Gastrocnemius medialis (tissue), 4 donors: ENCODE measurements at regions not wholly inside any gene's neighbourhood (a gene's known extent, or its start where the extent isn't known, plus 50 kb on each side); places are given as distances from the start of the nearest gene placed in this dataset.

Experiments used
- ATAC-seq, 2 donors: fragments of 150-250 bp; one replicate each; pipeline ENCODE4 v1.9.1; 2016
- DNase-seq, 2 donors: peaks; one replicate each; pipeline ENCODE4 v3.0.0-alpha.2; 2019
- H3K27ac ChIP-seq, 4 donors: fragments of 200-600 bp; sonication (generic); 1 replicate in 1 of 4; 2 replicates in 3 of 4; pipeline ENCODE4 v1.5.1; 2016 to 2018; ENCODE audit warnings: mild to moderate bottlenecking in 2 of 4, moderate library complexity in 1 of 4
- H3K27me3 ChIP-seq, 3 donors: fragments of 200-600 bp; sonication (generic) in 2 of 3; 1 replicate in 1 of 3; 2 replicates in 2 of 3; pipeline versions ENCODE4 v1.5.1 to v1.6.0; 2016 to 2019; ENCODE audit warnings: mild to moderate bottlenecking in 1 of 3, moderate library complexity in 1 of 3
- H3K36me3 ChIP-seq, 2 donors: fragments of 200-600 bp; sonication (generic) in 1 of 2; one replicate each; pipeline ENCODE4 v1.5.1; 2017 to 2018
- H3K4me1 ChIP-seq, 2 donors: fragments of 200-600 bp; sonication (generic) in 1 of 2; one replicate each; pipeline ENCODE4 v1.5.1; 2016 to 2017; ENCODE audit warnings: mild to moderate bottlenecking in 2 of 2
- H3K4me3 ChIP-seq, 4 donors: fragments of 200-600 bp; sonication (generic) in 3 of 4; 1 replicate in 1 of 4; 2 replicates in 3 of 4; pipeline ENCODE4 v1.5.1; 2016 to 2019; ENCODE audit warnings: mild to moderate bottlenecking in 2 of 4
- H3K9me3 ChIP-seq, 3 donors: fragments of 200-600 bp; sonication (generic) in 2 of 3; 1 replicate in 1 of 3; 2 replicates in 2 of 3; pipeline ENCODE4 v1.5.1; 2016 to 2019
- POLR2A ChIP-seq, 2 donors: fragments of 450-650 bp; IDR thresholded peaks; one replicate each; pipeline ENCODE4 v1.6.1; 2017; ENCODE audit warnings: antibody characterized with exemption in 2 of 2, mild to moderate bottlenecking in 2 of 2, moderate library complexity in 2 of 2
- in situ Hi-C, 4 donors: fragments of 200-750 bp; cut with MboI; loops; one replicate each; pipeline versions ENCODE4 v1.15.0 to v1.8.0; 2017; ENCODE audit warnings: low sequenced_read_pairs in 4 of 4
- intact Hi-C: fragments of 100-400 bp; cut with DNase I; formaldehyde crosslinking; loops from one replicate; pipeline ENCODE4 v1.15.1; 2023; ENCODE audit warnings: low total_unique reads
- TF ChIP-seq, protein P1 (sequence below), 5 experiments: fragments of 450-650 bp in 3 of 5; fragments of 200-600 bp in 2 of 5; sonication (generic) in 2 of 5; IDR thresholded peaks in 4 of 5; conservative IDR thresholded peaks in 1 of 5; 1 replicate in 4 of 5; 2 replicates in 1 of 5; pipeline ENCODE4 v1.5.1; 2016 to 2019; ENCODE audit warnings: antibody characterized with exemption in 5 of 5, mild to moderate bottlenecking in 3 of 5, moderate library complexity in 3 of 5

DNA sequence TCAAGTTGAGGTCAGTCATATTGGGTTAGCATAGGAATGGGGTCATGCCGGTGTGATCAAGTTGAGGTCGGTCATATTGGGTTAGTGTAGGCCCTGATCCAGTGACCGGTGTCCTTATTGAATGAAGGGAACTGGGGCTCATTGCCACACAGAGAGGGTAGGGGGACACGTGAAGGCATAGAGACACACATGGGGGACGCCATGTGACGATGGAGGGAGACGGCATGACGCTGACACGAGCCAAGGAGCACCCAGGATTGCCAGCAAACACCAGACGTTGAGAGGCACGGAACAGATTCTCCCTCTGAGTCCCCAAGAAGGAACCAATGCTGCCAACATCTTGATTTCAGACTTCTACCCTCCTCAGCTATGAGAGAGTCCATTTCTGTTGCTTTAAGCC is 136.9 kb upstream of the ZBTB40 start:
- ATAC-seq (no peak), DNase-seq (no peak)
- intact Hi-C loops (no loop called here), in situ Hi-C loops (no loop called here)
- no peak for TF ChIP-seq POLR2A (IDR thresholded peaks at IDR 0.05)
- TF ChIP-seq, protein P1, sequence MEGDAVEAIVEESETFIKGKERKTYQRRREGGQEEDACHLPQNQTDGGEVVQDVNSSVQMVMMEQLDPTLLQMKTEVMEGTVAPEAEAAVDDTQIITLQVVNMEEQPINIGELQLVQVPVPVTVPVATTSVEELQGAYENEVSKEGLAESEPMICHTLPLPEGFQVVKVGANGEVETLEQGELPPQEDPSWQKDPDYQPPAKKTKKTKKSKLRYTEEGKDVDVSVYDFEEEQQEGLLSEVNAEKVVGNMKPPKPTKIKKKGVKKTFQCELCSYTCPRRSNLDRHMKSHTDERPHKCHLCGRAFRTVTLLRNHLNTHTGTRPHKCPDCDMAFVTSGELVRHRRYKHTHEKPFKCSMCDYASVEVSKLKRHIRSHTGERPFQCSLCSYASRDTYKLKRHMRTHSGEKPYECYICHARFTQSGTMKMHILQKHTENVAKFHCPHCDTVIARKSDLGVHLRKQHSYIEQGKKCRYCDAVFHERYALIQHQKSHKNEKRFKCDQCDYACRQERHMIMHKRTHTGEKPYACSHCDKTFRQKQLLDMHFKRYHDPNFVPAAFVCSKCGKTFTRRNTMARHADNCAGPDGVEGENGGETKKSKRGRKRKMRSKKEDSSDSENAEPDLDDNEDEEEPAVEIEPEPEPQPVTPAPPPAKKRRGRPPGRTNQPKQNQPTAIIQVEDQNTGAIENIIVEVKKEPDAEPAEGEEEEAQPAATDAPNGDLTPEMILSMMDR (IDR thresholded peaks at IDR 0.05 in 4 of 5, conservative IDR thresholded peaks at IDR 0.05 in 1 of 5): no peak
- no peaks in the 10 kb centered on the region for H3K9me3 ChIP-seq
- no peaks in the 10 kb centered on the region for H3K4me1 ChIP-seq
- peaks cover 0 to 16% (median 10%) of the 10 kb centered on the region in 3 donors for H3K27me3 ChIP-seq
- H3K4me3 ChIP-seq: no peak overlapping the region
- no peaks in the 10 kb centered on the region for H3K36me3 ChIP-seq
- no peak overlapping the region for H3K27ac ChIP-seq

DNA sequence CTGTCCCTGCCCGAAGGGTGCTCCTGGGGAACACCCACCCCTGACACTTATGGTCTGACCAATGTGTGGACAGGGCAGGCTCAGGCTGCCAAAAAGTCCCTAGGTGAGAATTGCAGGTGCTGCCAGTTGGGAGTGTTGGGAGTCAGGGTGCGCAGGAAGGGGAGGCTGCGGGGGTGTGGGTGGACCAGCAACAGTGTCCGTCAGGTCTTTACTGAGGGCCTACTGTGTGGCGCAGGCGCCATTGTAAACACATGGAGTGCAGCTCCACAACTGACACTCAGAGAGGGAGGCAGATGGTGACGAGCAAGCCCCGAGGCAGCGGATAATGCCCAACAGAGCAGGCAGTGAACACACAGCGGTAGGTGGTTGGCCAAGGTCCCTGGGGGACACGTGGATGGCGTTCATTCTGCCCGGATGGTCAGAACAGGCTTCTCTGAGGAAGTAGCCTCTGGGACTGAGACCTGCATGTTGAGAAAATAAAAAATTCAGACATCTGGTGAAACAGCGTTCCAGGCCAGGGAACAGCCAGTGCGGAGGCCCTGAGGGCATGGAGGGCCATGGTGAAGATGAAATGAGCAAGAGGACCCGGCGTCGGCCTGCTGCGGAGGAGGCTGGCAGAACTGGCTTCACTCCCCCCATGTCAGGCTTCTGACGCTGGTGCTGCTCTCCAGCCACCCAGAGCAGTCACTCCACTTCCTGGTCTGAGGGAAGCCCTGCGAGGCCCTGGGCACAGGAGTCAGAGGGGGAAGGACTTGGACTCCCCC is 136.2 kb upstream of the ZBTB40 start:
- Histone ChIP-seq H3K36me3 (no peaks in the 10 kb centered on the region), H3K27ac (no peak overlapping the region), H3K4me3 (no peak overlapping the region), H3K4me1 (no peaks in the 10 kb centered on the region), H3K9me3 (no peaks in the 10 kb centered on the region), H3K27me3 (peaks cover 0 to 16% (median 10%) of the 10 kb centered on the region in 3 donors)
- no peak for DNase-seq
- ATAC-seq: no peak
- TF ChIP-seq, protein P1 (IDR thresholded peaks at IDR 0.05 in 4 of 5, conservative IDR thresholded peaks at IDR 0.05 in 1 of 5): no peak
- no peak for TF ChIP-seq POLR2A (IDR thresholded peaks at IDR 0.05)
- in situ Hi-C loops (no loop called here), intact Hi-C loops (no loop called here)

- intact Hi-C loops: no loop called here
- DNase-seq: no peak
- no peaks in the 10 kb centered on the region for H3K4me1 ChIP-seq
- peaks cover 0 to 16% (median 9%) of the 10 kb centered on the region in 3 donors for H3K27me3 ChIP-seq
- no peaks in the 10 kb centered on the region for H3K9me3 ChIP-seq
- in situ Hi-C loops: no loop called here
- H3K36me3 ChIP-seq: no peaks in the 10 kb centered on the region
- ATAC-seq: no peak
- no peak overlapping the region for H3K27ac ChIP-seq
- H3K4me3 ChIP-seq: no peak overlapping the region
- TF ChIP-seq POLR2A (IDR thresholded peaks at IDR 0.05): no peak
- TF ChIP-seq, protein P1 (IDR thresholded peaks at IDR 0.05 in 4 of 5, conservative IDR thresholded peaks at IDR 0.05 in 1 of 5): no peak
These were observed 134.3 kb upstream of the ZBTB40 start for GRCh38 chr1:22317231-22317919.

GRCh38 chr1:22317920-22318243 is 133.8 kb upstream of the ZBTB40 start:
- in situ Hi-C loops (no loop called here), intact Hi-C loops (no loop called here)
- ATAC-seq (no peak), DNase-seq (no peak)
- H3K4me1 ChIP-seq: no peaks in the 10 kb centered on the region
- no peaks in the 10 kb centered on the region for H3K36me3 ChIP-seq
- no peaks in the 10 kb centered on the region for H3K9me3 ChIP-seq
- no peak for TF ChIP-seq POLR2A (IDR thresholded peaks at IDR 0.05)
- TF ChIP-seq, protein P1 (IDR thresholded peaks at IDR 0.05 in 4 of 5, conservative IDR thresholded peaks at IDR 0.05 in 1 of 5): no peak
- H3K4me3 ChIP-seq: no peak overlapping the region
- H3K27me3 ChIP-seq: peaks cover 0 to 16% (median 4%) of the 10 kb centered on the region in 3 donors
- no peak overlapping the region for H3K27ac ChIP-seq
